ENCODE measurements at regions not wholly inside any gene's neighbourhood (a gene's known extent, or its start where the extent isn't known, plus 50 kb on each side); places are given as distances from the start of the nearest gene placed in this dataset.

GRCh38 chr9:105023788-105024187 is 95.8 kb upstream of the ABCA1 start:
- no peak for DNase-seq

- no peak for DNase-seq
Observed at GRCh38 chr9:105024529-105024928, 96.6 kb upstream of the ABCA1 start.

GRCh38 chr9:105026451-105026850 is 98.5 kb upstream of the ABCA1 start:
- DNase-seq, result no peak

- DNase-seq, result no peak
Observed at GRCh38 chr9:105027084-105027483, 99.1 kb upstream of the ABCA1 start.

DNA sequence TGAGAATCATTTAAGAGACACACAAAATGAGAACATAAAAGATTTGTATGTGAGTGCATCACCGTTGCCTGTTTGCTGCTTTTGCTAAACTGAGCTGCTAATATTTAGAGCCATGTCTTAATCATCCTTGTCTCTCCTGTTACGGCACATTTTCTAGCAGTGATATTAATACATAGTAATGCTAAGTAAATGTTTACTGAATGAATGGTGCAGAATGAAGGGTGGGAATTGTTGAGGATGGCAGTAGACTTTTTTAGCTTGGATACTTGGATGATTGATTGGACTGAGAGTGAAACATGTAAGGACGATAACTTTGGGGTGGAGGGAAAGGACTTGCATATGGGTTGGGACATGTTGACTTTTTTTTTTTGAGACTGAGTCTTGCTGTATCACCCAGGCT is 102.3 kb upstream of the ABCA1 start:
- no peak for DNase-seq

GRCh38 chr9:105037139-105037538 is 109.2 kb upstream of the ABCA1 start:
- no peak for DNase-seq

- no peak for DNase-seq
Observed at GRCh38 chr9:105038051-105038450, 110.1 kb upstream of the ABCA1 start.

GRCh38 chr9:105039175-105039799 is 111.3 kb upstream of the ABCA1 start:
- DNase-seq, result no peak

GRCh38 chr9:105043370-105043936 is 115.5 kb upstream of the ABCA1 start:
- no peak for DNase-seq

- DNase-seq, result peak; percentile 17 to 34
Observed at GRCh38 chr9:105044518-105044917, 116.6 kb upstream of the ABCA1 start.

DNA sequence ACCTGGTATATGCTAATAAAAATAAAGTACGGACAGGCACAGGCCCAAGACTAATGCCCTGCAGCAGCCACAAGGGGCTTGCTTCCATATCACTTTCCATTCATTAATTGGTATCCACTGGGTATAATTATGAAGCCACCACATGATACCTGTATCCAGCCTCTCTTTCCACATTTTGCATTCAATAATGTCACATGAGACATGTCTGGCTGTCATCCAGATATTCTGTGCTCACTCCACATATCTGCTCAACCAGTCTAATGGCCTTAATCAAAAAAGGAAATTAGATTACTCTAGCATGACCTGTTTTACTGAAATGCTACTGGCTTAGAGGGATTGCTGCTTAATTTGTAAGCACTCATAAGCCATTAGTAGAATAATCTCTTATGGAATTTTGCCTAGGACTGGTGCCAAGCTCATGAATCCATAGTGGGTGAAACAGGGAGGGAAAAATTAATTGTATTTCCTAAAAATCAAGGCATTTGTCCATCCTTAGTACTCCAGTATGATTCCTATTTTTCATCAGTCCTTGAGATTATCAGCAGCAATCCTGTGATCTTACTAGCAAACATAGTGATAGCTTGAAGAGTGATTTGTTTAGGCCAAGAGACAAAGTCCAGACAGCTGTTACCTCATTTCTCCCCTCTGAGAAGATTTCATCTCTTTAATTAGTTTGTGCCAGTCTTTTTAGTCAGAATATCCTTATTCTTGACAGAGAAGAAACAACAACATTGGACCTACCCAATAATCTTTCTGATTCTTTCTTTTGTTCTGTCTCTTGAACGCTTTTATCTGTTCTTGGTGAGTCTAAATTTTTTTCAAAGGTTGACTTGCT is 119.2 kb upstream of the ABCA1 start:
- no peak for DNase-seq

GRCh38 chr9:105047742-105048041 is 119.7 kb upstream of the ABCA1 start:
- DNase-seq, result no peak

- no peak for DNase-seq
Observed at GRCh38 chr9:105048331-105048730, 120.4 kb upstream of the ABCA1 start.

DNA sequence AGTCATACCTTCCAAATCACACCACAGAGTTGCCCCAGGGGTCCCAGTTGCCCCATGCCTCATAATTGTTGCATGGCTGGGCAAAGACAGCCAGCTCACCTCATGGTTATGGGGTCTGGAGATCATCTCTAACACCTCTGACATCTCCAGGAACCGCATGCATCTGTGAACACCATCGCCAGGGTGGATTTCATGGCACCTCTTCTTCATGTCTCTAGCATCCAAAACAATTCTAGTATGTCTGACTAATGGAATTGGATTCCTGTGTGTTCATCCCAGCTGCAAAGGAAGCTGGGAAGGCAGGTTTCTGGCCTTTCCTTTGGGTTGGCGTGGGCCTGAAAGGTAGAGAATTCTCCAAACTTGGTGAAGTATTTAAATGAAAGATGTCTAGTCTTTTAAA is 122.3 kb upstream of the ABCA1 start:
- no peak for DNase-seq

DNA sequence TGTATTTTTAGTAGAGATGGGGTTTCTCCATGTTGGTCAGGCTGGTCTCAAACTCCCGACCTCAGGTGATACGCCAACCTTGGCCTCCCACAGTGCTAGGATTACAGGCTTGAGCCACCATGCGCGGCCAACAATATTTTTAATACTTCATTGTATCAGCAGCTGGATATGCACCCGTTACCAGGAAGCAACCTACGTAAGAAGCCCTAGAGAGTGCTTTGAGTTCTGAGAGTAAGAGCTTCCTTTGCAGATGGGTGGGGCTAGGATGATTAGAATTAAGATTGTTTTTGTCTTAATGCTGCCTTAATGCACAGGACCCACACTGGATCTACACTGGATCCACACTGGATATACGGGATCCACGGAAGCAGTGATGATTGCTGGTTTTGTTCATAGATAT is 123.9 kb upstream of the ABCA1 start:
- no peak for DNase-seq

DNA sequence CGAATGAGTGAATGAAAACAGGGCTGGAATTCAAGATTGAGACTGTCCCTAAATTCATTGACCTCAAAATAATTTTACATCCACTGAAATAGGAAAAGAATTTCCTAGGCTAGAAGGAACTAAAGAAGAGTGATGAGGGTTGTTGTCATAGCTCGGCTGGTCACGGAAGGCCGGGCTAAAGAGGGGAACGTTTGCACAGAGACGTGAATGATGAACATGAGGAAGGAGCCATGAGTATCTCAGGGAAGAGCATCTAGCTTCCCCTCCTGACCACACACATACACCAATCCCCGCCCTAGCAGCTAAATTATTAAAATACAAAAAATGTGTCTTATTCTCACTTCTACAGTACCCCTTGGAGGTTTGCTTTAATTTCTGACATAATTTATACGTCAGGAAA is 124.4 kb upstream of the ABCA1 start:
- no peak for DNase-seq

- no peak for DNase-seq
Observed at GRCh38 chr9:105053209-105053652, 125.3 kb upstream of the ABCA1 start.

- DNase-seq, result no peak
Observed at GRCh38 chr9:105054491-105054890, 126.5 kb upstream of the ABCA1 start.

DNA sequence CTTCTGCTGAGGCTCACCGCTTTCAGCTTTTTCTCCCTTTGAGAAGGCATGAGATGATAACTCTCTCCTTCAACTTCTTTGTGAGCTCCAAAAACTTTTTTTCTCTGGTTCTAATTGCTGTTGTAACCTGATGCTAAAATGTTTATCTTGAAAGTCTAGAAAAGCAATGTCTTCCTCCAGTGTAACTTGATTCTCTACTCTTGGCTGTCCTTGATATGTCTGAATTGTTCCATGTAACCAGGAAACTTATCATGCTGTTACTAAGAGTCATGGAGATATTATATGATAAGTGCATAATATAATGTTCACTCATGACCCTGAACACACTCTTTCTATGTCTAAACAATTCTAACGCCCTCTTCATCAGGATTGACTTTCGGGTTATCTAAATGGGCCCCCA is 128.0 kb upstream of the ABCA1 start:
- no peak for DNase-seq

- no peak for DNase-seq
Observed at GRCh38 chr9:105057551-105057950, 129.6 kb upstream of the ABCA1 start.

GRCh38 chr9:105059252-105059651 is 131.3 kb upstream of the ABCA1 start:
- no peak for DNase-seq

DNA sequence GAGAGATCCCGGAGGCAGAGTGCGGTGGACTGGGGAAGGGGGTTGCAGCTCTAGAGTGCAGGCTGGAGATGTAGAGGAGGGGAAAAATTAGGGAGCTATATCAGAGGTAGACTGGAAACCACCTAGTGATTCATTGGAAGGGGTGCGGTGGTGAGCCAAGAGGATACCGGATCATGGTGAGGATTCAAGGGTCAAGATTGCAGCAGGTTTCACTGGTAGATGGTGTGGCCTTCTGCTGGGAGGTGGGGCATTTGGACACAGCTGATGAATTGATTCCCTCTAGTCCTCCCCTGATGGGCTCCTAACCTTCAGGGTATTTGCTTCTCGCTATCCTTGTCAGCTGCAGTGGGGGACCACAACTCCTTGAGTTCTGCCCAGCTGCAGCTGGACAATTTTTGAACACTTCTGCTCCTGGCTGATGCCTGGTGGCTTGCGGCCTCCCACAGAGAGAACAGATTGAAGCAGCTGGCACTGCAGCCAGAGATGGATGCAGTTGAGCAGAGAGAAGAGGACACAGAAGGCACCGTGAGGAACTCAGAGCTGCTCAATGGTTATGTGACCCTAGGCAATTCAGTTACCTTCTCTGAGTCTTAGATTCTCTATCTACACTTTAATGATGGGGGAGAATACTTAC is 134.4 kb upstream of the ABCA1 start:
- no peak for DNase-seq

GRCh38 chr9:105064248-105065097 is 136.5 kb upstream of the ABCA1 start:
- peak; percentile 73 to 88 for DNase-seq

Data from hippocampal formation (tissue), 2 donors.